Choroid plexus epithelial cell (primary cell): ENCODE measurements at regions not wholly inside any gene's neighbourhood (a gene's known extent, or its start where the extent isn't known, plus 50 kb on each side); places are given as distances from the start of the nearest gene placed in this dataset.

Experiments used
- DNase-seq: peaks from one replicate; pipeline ENCODE4 v3.0.0-alpha.2; 2010; ENCODE audit warnings: low read depth
- H3K4me3 ChIP-seq: 2 replicates; pipeline ENCODE4 v1.5.1; 2011; ENCODE audit warnings: low read depth, mild to moderate bottlenecking, control low read depth, low read length, moderate library complexity
- TF ChIP-seq, protein P1 (sequence below): conservative IDR thresholded peaks from 2 replicates; pipeline ENCODE4 v1.5.1; 2011; ENCODE audit warnings: low read depth, mild to moderate bottlenecking, control low read depth, inconsistent platforms, low read length, moderate library complexity

- no peak overlapping the region for H3K4me3 ChIP-seq
- TF ChIP-seq, protein P1, sequence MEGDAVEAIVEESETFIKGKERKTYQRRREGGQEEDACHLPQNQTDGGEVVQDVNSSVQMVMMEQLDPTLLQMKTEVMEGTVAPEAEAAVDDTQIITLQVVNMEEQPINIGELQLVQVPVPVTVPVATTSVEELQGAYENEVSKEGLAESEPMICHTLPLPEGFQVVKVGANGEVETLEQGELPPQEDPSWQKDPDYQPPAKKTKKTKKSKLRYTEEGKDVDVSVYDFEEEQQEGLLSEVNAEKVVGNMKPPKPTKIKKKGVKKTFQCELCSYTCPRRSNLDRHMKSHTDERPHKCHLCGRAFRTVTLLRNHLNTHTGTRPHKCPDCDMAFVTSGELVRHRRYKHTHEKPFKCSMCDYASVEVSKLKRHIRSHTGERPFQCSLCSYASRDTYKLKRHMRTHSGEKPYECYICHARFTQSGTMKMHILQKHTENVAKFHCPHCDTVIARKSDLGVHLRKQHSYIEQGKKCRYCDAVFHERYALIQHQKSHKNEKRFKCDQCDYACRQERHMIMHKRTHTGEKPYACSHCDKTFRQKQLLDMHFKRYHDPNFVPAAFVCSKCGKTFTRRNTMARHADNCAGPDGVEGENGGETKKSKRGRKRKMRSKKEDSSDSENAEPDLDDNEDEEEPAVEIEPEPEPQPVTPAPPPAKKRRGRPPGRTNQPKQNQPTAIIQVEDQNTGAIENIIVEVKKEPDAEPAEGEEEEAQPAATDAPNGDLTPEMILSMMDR, result no peak
- no peak for DNase-seq
Observed at GRCh38 chr7:37504801-37505200, 56.1 kb upstream of the ELMO1 start.

DNA sequence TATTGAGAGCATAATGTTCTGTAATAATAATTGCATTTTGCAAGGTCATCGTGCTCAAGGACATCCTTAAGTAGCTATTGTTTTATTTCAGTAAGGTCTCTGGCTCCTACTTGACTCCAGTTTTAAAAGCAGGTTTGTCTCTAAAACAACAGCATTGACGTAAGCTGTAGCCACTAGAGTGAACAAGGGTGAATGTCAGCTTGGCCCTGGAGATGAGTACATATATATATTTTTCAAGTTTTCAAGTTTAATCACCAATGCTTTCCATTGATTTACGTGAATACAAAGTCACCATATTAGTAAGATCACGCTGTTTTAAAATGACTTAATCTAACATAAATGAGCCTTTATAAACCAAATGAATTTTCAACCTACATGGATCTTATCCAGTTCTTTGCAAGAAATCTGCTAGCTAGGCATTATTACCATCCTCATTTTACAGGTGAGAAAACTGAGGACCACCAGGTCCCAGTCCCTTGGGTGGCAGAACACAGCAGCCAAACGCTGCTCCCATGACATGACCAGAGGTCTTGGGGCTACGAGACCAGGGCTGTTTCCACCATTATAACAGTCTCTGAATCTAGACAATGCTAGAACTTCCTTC is 57.2 kb upstream of the ELMO1 start:
- no peak for DNase-seq
- H3K4me3 ChIP-seq, result no peak overlapping the region
- TF ChIP-seq, protein P1, result no peak

DNA sequence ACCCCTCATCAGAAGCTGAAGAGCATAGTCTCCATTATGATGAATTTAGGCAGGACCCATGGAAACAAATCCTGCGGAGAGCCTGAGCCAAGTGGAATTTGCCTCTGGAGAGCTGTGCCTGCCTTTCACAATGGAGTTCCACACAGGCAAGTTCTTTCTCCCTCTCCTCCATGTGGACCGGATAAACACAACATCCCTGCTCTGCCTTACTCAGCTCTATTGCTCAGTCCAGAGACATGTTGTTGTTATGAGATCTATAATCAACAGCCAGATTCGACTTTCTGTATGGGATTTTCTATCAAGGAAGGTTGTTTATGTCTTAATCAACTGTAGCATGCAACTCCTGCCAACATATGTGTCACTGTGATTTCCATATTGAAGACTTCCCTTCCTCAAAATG is 59.5 kb upstream of the ELMO1 start:
- no peak overlapping the region for H3K4me3 ChIP-seq
- TF ChIP-seq, protein P1, result no peak
- DNase-seq, result no peak

DNA sequence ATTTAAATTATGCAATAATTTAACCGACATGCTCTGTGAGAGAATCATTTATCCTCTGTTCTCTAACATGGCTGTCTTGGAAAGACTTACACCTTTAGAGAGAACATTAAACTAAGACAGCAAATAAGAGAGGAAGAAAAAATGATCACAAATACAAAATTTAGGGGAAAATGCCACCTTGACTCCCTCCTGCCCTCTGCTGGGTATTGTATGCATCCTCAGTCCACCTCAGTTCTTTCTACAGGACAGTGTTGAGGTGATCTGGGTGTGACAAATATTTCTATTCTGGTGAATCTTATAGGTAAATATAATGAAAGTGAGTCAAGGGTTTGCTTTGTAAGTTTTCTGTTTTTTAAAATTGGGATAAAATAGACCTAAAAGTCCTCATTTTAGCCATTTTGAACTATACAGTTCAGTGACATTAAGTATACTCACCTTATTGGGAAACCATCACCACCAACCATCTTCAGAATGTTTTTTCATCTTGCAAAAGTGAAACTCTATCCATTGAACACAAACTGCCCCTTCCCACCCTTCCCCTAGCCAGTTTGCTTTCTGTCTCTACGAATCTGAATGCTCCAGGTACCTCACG is 61.5 kb upstream of the ELMO1 start:
- DNase-seq, result peak; percentile 13
- H3K4me3 ChIP-seq, result no peak overlapping the region
- TF ChIP-seq, protein P1, result peak; percentile 55

GRCh38 chr7:37511915-37512314 is 63.3 kb upstream of the ELMO1 start:
- no peak overlapping the region for H3K4me3 ChIP-seq
- no peak for DNase-seq
- TF ChIP-seq, protein P1, result no peak

DNA sequence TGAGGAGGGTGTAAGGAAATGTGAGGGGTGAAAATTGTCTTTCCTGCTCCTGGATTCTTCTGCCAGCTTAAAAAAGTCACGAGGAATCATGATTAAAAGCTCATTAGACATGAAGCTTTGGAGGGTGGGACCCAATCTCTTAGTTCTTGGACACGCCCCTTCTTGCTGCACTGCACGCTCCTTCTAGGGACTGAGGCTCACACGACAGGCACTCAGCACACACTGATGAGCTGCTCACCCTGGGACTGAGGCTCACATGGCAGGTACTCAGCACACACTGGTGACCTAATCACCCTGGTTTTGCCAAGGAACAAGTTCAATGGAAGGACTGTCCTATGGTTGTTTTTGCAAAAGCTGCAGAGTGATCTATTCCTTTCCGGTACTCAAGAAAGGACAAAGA is 65.8 kb upstream of the ELMO1 start:
- H3K4me3 ChIP-seq, result no peak overlapping the region
- DNase-seq, result no peak
- TF ChIP-seq, protein P1, result no peak

DNA sequence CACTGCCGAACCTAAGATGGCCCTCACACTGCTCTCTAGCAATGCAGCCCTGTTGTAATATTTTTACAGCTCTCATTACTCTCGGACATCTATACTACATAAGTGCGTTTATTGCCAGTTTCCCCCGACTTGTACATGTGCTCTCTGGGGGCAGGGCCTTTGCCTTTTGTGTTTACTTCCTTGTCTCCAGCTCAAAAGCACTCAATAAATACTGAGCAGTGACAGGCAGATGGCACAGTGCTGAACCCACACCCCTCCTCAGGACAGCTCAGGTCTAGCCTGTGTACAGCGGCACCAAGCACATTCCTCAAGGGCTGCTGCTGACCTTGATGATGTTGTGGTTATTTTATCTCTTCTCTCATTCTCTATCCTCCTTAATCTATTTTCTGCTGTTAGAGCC is 68.0 kb upstream of the ELMO1 start:
- no peak for DNase-seq
- TF ChIP-seq, protein P1, result no peak
- no peak overlapping the region for H3K4me3 ChIP-seq
